ENCODE measurements at regions not wholly inside any gene's neighbourhood (a gene's known extent, or its start where the extent isn't known, plus 50 kb on each side); places are given as distances from the start of the nearest gene placed in this dataset.
A peak's percentile ranks its signal among the peaks of the same experiment; 100 is the strongest.

DNA sequence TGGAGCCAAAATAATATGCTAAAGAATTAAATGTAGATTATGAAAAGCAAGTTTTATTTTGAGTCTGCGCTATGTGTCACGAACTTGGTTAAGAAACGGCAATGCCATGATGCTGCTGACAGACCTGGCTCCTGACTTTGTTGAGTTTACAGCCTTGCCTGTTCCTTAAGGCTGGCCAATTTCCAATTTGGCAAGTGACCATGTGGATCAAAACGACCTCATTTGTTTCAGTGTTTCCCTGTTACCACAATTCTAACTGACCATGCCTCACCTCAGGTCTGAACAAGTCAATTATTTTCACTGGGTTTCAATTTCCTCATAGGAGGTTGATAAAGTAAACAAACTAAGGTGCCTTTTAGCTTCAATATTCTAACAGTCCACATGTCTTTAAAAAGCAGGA lies 461.4 kb downstream of the ZNF608 start:
- DNase-seq = peak; percentile 55
- intact Hi-C loops (cut with micrococcal nuclease; ENCODE audit: unreplicated experiment) = no loop called here
- Mint-ChIP-seq H3K27me3 (ENCODE audit: unreplicated experiment) (no peaks in the 10 kb centered on the region), H3K27ac (ENCODE audit: unreplicated experiment) (no peak overlapping the region), H3K4me3 (ENCODE audit: low read depth, unreplicated experiment) (no peak overlapping the region), H3K36me3 (ENCODE audit: insufficient read depth, unreplicated experiment) (no peaks in the 10 kb centered on the region), H3K4me1 (ENCODE audit: low read depth, unreplicated experiment) (peaks cover 8% of the 10 kb centered on the region), H3K9me3 (ENCODE audit: low read depth, unreplicated experiment) (no peaks in the 10 kb centered on the region)
- no TSS peak for BruUV-seq (replicated peaks)
- CTCF ChIA-PET = interaction anchor here (1.0 kb wide), 1 partner anchor 314 kb away, joined by 4 read pairs; no protein-coding TSS in a partner anchor
- TF ChIP-seq, protein P1, sequence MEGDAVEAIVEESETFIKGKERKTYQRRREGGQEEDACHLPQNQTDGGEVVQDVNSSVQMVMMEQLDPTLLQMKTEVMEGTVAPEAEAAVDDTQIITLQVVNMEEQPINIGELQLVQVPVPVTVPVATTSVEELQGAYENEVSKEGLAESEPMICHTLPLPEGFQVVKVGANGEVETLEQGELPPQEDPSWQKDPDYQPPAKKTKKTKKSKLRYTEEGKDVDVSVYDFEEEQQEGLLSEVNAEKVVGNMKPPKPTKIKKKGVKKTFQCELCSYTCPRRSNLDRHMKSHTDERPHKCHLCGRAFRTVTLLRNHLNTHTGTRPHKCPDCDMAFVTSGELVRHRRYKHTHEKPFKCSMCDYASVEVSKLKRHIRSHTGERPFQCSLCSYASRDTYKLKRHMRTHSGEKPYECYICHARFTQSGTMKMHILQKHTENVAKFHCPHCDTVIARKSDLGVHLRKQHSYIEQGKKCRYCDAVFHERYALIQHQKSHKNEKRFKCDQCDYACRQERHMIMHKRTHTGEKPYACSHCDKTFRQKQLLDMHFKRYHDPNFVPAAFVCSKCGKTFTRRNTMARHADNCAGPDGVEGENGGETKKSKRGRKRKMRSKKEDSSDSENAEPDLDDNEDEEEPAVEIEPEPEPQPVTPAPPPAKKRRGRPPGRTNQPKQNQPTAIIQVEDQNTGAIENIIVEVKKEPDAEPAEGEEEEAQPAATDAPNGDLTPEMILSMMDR (IDR thresholded peaks at IDR 0.05; ENCODE audit: unreplicated experiment) = no peak

DNA sequence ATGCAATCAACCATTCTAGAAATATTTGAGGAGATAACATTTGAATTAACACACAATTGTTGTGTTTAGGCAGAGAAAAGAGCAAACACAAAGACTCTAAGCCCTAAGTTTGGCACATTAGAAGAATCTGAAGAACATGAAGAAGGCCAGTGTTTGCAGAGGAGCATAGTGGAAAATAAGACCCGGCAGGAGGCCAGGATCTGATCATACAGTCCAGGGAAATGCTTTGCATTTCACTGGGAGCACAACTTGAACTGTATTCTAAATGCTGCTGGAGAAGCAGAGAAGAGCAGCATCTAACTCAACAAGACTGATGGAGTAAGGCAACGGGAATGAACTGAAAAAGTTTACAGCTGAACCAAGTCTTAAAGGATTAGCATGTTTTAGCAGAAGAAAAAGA lies 463.4 kb downstream of the ZNF608 start:
- BruUV-seq (replicated peaks) = no TSS peak
- Mint-ChIP-seq H3K4me1 (ENCODE audit: low read depth, unreplicated experiment) (peaks cover 8% of the 10 kb centered on the region), H3K4me3 (ENCODE audit: low read depth, unreplicated experiment) (no peak overlapping the region), H3K36me3 (ENCODE audit: insufficient read depth, unreplicated experiment) (no peaks in the 10 kb centered on the region), H3K9me3 (ENCODE audit: low read depth, unreplicated experiment) (no peaks in the 10 kb centered on the region), H3K27me3 (ENCODE audit: unreplicated experiment) (no peaks in the 10 kb centered on the region), H3K27ac (ENCODE audit: unreplicated experiment) (no peak overlapping the region)
- DNase-seq = no peak
- intact Hi-C loops (cut with micrococcal nuclease; ENCODE audit: unreplicated experiment) = no loop called here
- TF ChIP-seq, protein P1 (IDR thresholded peaks at IDR 0.05; ENCODE audit: unreplicated experiment) = no peak
- CTCF ChIA-PET = no interaction called here

DNA sequence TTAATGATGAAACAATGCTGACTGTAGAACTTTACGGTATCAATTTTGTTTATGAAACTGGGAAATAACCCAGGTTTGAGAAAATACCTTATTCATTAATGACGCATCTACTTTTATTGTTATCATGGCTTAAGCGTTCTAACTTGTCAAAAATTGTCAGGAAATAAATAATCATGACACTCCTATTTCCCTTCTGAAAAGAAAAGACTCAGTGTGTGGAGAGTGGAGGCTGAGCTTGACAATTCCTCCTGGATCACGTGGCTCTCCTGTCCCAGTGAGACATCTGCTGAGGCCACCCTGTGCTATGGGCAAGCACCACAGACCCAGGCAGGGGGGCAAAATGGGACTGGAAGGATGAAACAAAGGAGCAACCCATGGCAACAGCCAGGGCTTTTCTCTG lies 466.4 kb downstream of the ZNF608 start:
- DNase-seq = no peak
- H3K36me3 Mint-ChIP-seq (ENCODE audit: insufficient read depth, unreplicated experiment) = no peaks in the 10 kb centered on the region
- H3K27me3 Mint-ChIP-seq (ENCODE audit: unreplicated experiment) = no peaks in the 10 kb centered on the region
- CTCF ChIA-PET = no interaction called here
- H3K4me3 Mint-ChIP-seq (ENCODE audit: low read depth, unreplicated experiment) = no peak overlapping the region
- H3K4me1 Mint-ChIP-seq (ENCODE audit: low read depth, unreplicated experiment) = peaks cover 8% of the 10 kb centered on the region
- BruUV-seq (replicated peaks) = no TSS peak
- TF ChIP-seq, protein P1 (IDR thresholded peaks at IDR 0.05; ENCODE audit: unreplicated experiment) = no peak
- no peak overlapping the region for H3K27ac Mint-ChIP-seq (ENCODE audit: unreplicated experiment)
- intact Hi-C loops (cut with micrococcal nuclease; ENCODE audit: unreplicated experiment) = no loop called here
- H3K9me3 Mint-ChIP-seq (ENCODE audit: low read depth, unreplicated experiment) = no peaks in the 10 kb centered on the region

DNA sequence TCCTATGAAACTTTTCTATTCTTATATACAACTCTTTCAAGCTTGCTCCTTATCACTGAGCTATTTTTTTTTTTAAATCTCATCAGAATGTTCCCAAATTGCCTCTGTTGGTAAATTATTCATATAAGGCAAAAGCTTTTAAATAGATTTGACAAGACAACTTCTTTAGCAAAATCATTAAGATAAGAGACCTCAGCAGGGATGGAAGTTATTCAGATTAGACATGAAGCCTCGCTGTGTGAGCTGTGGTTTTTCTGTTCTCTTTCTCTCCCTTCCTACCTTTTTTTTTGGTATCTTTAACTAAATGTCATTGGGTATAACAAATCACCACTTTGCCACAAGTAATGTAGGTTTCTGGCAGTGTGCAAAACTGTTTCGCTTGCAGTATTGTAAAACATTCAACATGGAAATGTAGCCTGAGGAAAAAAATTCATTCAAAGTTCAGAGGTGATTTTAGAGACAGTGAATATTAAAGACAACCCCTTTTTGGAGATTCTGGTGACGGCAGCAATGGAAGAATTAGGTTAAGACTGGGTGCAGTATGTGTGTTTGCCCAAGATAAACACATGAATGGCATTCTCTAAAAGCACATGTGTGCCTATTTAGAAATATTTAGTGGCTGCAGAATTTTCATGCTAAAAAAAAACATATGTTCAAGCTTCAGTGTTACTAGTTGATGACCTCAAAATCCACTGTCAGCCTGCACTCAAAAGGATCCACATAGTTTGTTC lies 467.1 kb downstream of the ZNF608 start:
- no peak overlapping the region for H3K27ac Mint-ChIP-seq (ENCODE audit: unreplicated experiment)
- H3K9me3 Mint-ChIP-seq (ENCODE audit: low read depth, unreplicated experiment) = no peaks in the 10 kb centered on the region
- H3K4me3 Mint-ChIP-seq (ENCODE audit: low read depth, unreplicated experiment) = no peak overlapping the region
- intact Hi-C loops (cut with micrococcal nuclease; ENCODE audit: unreplicated experiment) = no loop called here
- peaks cover under 1% of the 10 kb centered on the region for H3K4me1 Mint-ChIP-seq (ENCODE audit: low read depth, unreplicated experiment)
- TF ChIP-seq, protein P1 (IDR thresholded peaks at IDR 0.05; ENCODE audit: unreplicated experiment) = no peak
- CTCF ChIA-PET = no interaction called here
- H3K36me3 Mint-ChIP-seq (ENCODE audit: insufficient read depth, unreplicated experiment) = no peaks in the 10 kb centered on the region
- no TSS peak for BruUV-seq (replicated peaks)
- H3K27me3 Mint-ChIP-seq (ENCODE audit: unreplicated experiment) = no peaks in the 10 kb centered on the region
- no peak for DNase-seq
